HG02870 (cell line): ENCODE measurements at regions not wholly inside any gene's neighbourhood (a gene's known extent, or its start where the extent isn't known, plus 50 kb on each side); places are given as distances from the start of the nearest gene placed in this dataset.
"Not testable (repeated sequence)": the region's sequence is repeated elsewhere in the genome, so short reads cannot be mapped to it uniquely, and the experiment has no call there.

Source experiments
- ATAC-seq: cut with Tn5 transposase; IDR thresholded peaks from one replicate; pipeline ENCODE4 v1.9.1; 2021; ENCODE audit warnings: mild to moderate bottlenecking, moderate library complexity; ENCODE audit not compliant: unreplicated experiment

DNA sequence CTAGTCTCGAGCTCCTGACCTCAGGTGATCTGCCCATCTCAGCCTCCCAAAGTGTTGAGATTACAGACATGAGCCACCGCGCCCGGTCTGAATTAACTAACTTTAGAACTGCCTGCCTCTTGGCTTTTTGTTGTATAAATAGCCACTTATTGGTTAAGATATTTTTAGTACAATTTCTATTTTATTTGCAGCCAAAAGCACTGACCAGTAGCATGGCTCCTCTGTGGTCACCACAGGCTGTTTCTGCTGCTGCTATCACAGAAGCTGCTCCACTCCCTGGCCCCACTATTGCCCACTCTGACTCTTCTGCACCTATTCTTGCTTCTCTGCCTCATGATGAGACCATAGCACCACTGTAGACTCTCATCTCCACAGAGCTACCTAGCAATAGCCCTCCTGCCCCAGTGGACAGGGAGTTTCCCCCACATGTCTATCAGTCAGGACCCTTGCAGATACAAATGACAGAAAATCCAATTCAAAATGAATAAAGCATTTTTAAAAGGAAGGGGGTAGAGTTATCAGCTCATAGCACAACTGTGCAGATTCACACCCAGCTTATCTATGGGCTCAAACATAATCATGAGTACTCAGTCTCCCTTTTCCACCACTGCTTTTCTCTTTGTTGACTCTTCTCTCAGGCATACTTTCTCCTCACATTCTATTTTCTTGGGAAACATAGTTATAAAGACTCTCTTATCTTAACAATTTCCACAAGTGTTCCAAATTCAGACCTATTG is 151.8 kb upstream of the EPB41L4A start:
- ATAC-seq: no peak

DNA sequence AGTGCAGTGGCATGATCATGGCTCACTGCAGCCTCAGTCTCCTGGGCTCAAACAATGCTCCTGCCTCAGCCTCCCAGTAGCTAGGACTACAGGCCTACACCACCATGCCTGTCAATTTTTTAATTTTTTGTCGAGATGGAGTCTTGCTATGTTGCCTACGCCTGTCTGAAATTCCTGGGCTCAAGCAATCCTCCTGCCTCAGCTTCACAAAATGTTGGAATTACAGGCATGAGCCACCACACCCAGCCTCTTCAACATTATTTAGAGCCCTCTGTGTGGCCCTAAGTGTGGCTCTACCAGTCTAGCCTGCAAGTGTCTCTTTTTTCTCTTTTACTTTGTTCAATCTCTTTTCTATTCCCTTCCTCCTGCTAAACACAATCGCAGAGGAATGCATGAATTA is 154.4 kb upstream of the EPB41L4A start:
- ATAC-seq: no peak

DNA sequence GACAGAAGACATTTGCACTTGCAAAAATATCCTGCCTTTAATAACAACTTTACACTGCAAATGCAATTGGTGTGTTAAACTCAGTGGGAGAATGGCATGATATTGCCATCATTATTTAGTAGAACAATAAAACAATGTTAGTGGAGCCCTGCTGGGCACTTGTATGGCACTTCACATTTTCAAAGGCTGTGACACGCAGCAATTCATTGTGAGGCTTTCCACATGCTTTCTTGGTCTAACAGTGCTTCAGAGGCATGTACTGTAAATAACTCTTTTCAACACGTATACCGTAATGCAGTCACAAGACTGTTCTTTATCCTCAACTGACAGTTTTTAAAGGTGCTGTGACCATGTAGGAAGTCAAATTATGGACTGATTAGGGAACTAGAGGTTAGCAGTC is 155.5 kb upstream of the EPB41L4A start:
- ATAC-seq: no peak

DNA sequence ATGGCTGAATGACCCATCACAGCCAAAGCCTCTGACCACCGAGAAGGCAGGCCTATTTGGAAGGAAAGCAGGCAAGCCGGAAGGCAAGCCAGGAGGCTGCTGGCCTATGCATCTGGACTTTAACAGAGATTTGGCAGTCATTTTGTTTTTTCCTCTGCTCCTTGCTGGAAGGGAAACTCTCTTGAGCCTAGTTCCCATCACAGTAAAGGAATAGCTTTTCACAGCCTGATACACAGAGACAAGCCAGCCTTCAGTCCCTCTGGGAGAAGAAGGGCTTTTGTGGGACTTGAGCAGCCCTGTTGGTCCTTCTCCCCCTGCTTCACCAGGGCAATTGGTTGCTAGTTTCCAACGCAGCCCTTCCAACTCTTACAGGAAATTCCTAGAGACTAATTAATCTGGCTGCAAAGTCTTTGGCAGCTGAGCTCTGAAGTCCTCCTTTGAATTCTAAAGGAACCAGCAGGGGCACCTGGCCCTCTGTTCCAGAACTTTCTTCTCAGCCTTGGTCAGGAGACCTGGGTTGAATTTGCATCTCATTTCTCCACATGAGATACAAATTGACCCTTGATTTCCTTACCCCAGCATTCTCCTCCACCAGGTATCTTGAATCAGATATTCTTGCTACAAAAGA is 157.3 kb upstream of the EPB41L4A start:
- ATAC-seq: no peak

DNA sequence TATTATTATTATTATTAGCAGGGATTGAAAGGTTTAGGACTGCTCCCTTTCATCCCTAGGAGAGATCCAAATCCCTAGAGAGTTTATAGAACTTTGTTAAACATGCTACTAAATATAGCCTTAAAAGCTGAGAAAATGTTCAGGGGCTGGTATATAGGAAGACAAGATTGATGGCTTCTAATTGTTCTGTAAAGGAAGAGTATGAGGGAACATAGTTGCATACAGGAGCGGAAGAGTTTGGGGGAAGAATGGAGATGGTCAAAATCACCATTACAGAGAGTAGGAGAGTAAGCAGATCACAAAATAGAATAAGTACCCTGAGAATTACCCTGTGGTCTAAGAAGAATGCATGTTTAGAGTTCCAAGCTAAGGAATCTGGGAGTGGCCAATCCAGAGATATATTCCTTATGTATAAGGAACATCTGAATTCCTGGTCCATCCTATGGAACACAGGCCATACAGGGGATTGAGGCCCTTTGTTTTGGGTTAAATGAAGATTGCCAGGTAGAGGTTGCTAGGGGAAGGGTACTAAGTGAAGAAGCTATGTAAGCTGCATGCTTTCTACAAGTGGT is 158.0 kb upstream of the APC start:
- ATAC-seq: no peak

DNA sequence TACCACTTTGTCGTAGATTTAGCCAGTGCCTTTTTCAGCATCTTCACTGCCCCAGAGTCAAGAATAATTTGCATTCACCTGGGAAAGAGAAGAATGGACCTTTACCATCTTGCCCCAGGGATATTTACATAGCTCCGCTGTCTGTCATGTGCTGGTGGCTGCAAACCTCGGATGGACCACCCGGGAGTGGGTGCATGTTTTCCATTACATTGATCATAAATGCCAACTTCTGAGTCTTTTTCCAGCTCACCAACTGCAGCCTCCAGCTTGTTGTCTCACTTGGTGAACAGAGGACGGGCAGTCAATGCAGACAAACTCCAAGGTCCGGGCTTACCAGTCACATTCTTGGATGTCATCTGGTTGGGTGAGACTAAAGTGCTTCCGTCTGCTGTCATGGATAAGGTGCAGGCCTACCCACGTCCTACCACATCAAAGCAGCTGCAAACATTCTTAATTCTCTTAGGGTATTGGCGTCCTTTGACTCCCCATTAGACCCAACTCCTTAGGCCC is 155.8 kb upstream of the APC start:
- no peak for ATAC-seq

DNA sequence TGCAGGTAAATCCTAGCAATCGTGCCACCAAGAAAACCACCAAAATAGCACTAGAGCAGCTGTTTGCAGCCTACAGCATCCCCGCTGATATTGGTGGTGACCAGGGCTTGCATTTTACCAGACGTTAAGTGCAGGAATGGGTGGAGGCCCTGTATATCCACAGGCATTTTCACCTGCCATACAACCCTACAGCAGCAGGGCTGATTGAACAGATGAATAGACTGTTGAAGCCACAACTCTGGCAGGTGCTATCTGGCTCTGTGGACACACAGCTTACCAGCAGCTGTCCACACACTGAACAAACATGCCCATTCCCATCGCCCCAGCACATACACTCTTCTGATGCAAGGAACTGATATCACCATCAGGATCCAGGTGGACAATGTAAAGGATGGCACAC is 154.5 kb upstream of the APC start:
- no peak for ATAC-seq

DNA sequence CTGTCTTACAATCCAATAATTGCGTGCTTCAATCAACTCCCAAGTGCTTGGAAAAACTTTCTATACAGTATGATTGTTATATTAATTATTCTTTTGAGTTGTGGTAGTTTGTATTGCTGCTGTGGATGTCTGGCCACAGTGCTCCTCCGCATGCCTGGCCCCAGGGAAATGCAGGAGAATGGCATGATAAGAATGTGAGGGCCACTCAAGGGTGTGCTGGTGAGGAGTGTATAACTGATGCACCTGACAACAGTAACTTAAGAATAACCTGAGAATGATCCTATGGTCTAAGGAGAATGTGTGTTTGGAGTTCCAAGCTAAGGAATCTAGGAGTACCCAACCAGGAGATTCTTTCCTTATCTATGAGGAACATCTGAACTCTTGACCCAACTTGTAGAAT is 152.9 kb upstream of the APC start:
- no peak for ATAC-seq

DNA sequence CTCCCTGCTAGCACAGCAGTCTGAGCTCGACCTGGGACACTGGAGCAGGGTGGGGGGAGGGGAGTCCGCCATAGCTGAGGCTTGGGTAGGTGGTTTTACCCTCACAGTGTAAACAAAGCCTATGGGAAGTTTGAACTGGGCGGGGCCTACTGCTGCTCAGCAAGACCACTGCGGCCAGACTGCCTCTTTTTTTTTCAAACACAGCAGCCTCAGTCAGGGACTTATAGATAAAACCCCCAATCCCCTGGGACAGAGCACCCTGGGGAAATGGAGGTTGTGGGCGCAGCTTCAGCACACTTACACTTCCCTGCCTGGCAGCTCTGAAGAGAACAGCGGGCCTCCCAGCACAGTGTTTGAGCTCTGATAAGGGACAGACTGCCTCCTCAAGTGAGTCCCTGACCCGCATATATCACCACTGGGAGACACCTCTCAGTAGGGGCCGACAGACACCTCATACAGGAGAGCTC is 151.1 kb upstream of the APC start:
- no peak for ATAC-seq

DNA sequence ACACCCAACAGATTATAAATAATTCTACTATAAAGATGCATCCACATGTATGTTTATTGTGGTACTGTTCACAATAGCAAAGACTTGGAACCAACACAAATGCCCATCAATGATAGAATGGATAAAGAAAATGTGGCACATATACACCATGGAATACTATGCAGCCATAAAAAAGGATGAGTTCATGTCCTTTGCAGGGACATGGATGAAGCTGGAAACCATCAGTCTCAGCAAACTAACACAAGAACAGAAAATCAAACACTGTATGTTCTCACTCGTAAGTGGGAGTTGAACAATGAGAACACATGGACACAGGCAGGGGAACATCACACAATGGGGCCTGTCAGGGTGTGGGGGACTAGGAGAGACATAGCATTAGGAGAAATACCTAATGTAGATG is 146.8 kb upstream of the APC start:
- ATAC-seq: not testable (repeated sequence)

DNA sequence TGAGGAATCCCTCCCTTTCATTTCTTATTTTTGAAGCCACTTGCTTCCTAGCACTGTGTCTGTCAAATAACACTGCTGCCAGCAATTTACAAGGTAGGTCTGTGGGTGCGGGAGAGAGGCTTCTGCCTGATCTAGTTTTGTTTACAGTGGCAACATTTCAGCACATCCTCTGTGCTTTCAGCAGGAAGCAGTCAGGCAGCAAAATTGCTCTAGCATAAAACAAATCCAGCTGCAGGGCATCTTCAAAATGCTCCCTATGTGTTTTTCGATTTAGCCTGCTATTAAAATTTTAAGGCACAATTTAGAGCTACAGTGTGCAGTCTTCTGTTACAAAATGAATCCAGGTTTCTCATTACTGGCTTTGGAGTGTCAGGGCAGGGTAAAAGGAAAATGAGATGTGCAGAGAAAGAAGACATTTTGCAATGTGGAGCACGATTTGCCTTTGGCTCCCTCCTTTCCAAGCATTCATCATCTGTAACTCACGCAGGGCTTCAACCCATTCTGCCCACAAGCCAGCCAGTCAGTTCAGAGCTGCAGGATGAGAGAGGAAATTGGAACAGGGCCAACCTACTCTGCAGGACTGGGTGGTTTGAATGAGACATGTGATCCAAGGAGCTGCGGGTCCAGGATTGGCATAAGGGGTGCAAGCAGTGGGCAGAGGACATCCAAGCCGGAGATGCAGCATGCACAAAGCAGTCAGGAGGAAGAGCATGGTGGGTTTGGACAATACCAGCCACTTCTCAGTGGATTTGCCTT is 143.4 kb upstream of the APC start:
- no peak for ATAC-seq

DNA sequence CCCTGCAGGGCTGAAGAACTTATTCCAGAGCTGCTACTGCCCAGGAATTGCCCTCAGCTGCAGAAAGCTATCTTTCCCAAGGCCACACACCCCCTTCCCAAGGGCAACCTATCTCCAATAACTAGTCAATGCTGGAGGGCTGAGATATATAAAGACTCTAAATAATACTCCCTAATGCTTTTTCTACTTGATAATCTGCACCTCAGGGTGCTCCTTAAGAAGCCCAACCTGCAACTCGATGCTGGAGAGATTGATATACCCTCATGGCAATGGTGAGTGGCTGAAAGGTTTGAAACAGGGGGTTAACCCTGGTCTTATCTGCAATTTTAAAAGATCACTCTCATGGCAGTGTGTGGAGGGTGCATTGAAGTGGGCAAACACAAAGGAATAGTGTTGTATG is 142.7 kb upstream of the APC start:
- no peak for ATAC-seq

DNA sequence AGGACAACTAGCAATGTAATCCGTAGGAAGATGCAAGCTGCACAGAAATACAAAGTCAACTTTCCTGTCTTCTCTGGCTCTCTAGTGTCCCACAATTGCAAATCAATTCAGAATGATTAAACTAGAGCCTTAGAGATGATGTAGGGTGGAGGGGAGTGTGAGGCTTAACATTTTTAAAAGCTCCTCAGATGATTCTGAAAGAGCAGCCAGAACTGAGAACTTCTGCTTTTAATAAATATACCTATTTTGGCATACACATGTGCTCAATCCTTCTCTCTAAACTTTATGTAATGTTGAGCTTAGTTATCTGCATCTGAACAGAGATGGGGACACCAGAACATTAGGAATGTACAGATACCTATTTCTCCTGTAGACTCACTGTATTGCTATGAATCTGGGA is 139.9 kb upstream of the APC start:
- no peak for ATAC-seq

DNA sequence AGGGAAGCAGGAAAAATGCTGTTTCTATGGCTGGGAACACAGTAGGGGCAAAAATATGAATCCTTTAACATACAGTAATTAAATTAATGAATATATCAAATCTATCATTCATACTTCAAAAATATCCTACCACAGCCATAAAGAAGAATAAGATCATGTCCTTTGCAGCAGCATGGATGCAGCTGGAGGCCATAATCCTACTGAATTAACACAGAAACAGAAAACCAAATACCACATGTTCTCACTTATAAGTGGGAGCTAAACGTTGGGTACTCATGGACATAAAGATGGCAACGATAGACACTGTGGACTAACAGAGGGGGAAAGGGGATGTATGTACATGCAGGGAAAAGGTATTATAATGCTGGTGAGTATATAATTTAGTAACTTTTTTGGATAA is 137.2 kb upstream of the APC start:
- not testable (repeated sequence) for ATAC-seq

DNA sequence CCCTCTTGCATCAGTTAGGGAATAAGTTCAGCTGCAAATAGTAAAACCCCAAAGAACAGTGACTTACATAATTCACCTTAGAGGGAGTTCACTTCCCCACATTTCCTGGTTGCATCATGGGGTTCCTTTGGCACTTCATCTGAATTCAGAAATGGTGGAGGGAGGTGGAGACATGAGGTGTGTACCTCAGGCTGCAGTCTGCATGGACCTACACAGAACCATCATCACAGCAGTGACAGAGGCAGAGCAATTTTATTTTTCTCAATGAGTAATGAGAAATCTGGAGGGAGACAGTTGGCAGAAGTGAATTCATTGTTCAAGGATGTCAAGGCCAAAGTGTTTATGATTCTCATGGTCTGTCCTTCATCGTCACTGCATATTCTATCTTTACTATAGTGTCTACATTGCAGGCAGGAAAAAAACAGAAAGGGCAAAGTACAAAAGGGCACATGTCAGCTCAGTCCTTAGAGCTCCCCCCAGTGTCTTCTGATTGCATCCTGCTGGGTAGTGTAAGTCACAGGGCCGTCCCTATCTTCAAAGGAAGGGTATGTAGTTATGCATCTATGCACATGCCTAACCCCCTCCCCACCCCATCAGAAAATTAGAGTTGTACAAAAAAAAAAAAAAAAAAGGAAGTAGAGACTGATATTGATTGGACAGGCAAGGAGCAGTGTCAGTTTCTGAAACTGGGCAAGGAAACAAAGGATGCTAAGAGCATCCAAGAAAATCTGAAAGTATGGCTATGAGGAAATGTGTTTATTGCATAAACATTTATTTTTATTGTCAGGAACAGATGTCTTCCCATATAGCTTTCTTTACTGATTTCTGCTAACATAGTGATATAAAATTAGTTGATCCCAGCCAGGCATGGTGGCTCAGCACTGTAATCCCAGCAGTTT is 132.7 kb upstream of the APC start:
- ATAC-seq: no peak

DNA sequence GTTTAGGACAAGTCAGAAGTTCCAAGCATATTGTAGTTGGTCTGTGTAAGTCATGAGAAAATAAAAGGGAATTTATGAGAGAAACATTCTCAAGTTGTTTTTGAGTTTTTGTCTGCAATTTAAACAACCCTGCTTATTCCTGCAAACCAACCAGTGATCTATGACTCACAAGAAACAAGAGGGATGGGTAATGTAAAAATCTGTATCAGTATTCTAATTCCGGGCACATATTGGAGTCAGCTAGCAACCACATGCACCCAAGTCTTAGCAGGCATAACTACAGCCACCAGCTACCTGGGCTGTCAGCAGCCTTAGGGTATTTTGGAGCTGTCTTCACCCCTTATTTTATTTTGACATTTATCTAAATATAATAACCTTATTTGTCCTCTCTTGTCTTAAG is 128.7 kb upstream of the APC start:
- ATAC-seq: no peak

DNA sequence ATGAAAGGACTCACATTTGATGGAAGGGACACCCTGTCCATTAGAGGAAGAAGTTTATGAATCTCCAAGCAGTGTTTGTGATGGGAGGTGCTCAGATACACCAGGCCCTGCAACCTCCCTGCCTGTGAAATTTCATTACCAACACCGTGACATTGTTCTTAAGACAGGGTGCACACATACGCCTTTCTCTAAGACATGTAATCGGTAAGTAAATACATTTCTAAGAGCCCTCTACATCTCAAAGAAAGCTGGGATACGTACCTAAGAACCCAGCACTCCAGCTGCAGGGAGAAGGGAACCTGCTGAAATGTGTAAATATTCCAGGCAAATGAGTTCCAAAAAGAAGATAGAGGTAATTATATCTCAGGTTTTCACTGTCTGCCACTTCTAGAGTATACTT is 125.0 kb upstream of the APC start:
- no peak for ATAC-seq

DNA sequence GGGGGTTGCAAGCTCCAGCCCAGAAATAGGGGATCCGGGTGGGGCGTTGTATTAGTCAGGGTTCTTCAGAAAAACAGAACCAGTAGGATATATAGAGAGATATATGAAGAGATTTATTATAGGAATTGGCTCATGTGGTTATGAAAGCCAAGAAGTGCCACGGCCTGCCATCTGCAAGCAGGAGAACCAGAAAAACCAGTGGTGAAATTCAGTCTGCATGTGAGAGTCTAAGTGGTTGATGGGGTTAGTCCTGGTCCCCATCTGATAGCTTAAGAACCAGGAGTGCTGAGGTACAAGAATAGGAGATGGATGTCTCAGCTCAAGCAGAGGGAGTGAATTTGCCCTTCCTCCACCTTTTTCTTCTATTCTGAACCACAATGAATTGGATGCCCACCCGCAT is 123.4 kb upstream of the APC start:
- ATAC-seq: no peak

DNA sequence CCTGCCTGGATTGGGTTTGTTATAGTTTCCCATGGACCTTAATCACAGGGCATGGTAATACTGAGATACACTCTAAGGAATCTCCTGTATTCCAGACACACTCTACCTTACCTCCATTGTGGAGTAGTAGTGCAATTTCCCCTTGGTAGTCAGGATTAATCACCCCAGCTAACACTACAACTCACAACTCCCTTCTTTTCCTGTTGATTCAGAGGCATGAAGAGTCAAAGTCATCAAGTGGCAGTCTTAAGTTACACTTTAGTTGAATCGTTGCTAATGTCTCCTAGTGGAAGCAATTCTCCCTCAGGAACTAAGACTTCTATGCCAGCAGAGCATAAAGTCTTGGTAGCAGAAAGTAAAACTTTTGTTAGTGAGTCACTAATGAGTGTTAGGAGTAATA is 122.7 kb upstream of the APC start:
- ATAC-seq: no peak

DNA sequence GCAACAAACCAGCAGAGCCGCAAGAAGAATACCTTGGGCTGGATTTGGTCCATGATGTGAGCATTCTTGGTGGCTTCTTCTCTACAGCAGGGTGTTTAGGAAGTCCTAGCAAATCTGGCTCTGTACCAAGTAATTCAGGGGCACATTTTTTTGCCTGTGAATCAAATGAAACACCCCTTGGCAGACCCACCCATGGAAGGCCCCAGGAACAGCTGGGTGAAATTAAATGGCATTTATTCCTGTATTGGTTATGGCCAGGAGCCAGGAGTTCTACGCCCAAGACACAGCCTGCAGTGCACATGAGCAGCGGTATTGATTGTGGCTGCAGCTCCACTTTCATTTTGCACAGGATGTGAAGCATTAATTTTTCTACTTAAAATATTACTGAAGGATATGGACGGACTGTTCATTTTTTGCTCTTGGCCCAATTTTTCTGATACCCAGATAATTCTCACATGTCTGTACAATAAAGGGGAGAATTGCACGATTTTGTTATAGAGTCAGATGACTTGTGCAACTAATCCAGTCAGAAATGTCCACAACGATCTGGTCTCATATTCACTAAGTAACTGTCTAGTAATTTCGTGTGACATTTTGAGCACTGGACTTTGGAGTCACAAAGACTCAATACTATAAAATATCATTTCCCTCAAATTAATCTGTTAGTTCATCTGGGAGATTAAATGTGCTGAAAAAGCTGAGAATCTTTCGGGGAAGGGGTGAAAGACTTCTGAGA is 120.7 kb upstream of the APC start:
- ATAC-seq: no peak
